GM21786 (cell line): ENCODE measurements at regions not wholly inside any gene's neighbourhood (a gene's known extent, or its start where the extent isn't known, plus 50 kb on each side); places are given as distances from the start of the nearest gene placed in this dataset.

Experiments used
- ATAC-seq: cut with Tn5 transposase; IDR thresholded peaks from one replicate; pipeline ENCODE4 v1.9.1; 2021; ENCODE audit not compliant: unreplicated experiment

- ATAC-seq = no peak
Observed at GRCh38 chr18:59760212-59760611, 63.0 kb upstream of the CCBE1 start.

- ATAC-seq = no peak
Observed at GRCh38 chr18:59758837-59759236, 61.6 kb upstream of the CCBE1 start.

GRCh38 chr18:59758106-59758505 is 60.9 kb upstream of the CCBE1 start:
- no peak for ATAC-seq

- no peak for ATAC-seq
Observed at GRCh38 chr18:59752666-59753065, 55.4 kb upstream of the CCBE1 start.

- ATAC-seq = no peak
Observed at GRCh38 chr18:59751186-59751585, 54.0 kb upstream of the CCBE1 start.

- ATAC-seq = no peak
Observed at GRCh38 chr18:59748628-59749360, 51.6 kb upstream of the CCBE1 start.
